IPS-NIHi7 (cell line): ENCODE measurements at regions not wholly inside any gene's neighbourhood (a gene's known extent, or its start where the extent isn't known, plus 50 kb on each side); places are given as distances from the start of the nearest gene placed in this dataset.

Experiments
- DNase-seq: peaks from one replicate; pipeline ENCODE4 v3.0.0; 2012; ENCODE audit warnings: mixed read lengths; ENCODE audit errors: extremely low spot score

DNA sequence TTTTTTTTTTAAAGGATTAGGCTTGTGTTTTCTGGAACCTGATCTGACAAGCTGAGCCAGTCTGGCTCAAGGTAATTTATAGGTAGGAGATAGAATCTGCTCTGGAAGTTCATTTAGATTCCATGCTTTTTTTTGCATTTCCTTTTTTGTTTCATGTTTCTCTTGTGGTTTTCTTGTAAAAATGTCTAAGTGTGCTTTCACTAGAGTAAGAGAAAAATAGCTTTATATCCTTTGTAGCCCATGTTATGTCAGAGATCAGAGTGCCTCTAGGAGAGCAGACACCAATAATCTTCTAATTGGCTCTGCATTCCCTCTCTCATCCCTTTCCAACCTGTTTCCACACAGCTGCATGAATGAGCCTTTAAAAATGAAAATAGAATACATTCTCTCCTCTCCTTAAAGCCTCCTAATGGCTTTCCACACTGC is 389.8 kb upstream of the KCNMB2 start:
- no peak for DNase-seq

DNA sequence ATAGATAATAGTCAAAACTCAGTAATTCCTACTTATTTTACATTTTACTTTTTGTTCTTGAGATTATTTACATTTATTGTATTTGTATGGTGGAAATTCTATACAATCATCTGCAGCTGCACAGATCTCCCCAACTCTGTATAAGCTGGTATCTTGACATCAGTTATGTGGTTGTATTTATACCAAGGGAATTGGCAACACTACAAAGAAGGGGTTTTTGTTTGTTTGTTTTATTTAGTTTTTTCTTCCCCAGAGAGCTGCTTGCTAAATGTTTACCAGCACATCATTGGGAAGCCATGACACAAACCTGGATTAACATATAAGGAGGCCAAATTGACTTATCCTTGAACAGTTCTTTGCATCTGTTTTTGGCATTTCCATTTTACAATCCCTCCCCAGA is 389.2 kb upstream of the KCNMB2 start:
- DNase-seq, result no peak

DNA sequence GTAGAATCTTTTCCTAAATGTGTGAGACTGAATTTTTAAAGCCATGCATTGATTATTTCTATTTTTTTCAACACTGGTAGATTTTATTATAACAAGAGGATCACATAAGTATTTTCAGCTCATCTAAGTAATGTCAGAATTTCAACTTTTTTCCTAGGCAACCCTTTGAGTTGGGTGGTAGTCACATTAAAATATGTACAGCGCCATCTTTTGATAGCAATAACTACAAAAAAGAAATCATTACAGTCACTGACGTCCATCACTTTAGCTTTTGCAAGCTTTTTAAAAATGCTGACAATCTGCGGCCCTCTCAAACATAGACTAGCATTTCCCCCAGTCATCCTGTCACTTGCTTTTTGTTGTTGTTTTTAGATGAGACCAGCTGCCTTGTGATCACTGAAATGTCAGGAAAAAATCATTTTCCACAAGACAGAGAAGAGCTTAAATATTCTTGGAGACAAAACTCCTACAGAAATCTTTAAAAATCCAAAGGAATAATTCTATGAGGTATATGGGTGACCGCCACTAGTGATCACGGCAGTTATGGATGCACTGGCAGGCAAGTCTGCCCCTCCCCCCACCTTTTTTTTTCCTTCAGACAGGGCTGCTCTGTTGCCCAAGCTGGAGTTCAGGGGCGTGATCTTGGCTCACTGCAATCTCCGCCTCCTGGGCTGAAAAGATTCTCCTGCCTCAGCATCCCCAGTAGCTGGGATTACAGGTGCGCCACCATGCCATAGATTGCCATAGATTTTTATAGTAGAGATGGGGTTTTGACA is 384.0 kb upstream of the KCNMB2 start:
- no peak for DNase-seq

DNA sequence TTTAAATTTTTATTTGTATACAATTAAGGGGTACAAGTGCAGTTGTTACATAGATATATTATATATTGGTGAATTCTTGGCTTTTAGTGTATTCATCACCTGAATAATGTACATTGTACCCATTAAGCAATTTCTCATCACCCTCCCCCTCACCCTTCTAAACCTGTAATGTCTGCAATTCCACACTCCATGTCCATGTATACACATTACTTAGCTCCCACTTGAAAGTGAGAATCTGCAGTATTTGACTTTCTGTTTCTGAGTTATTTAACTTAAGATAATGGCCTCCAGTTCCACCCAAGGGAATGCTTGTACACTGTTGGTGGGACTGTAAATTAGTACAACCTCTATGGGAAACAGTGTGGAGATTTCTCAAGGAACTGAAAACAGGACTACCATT is 383.2 kb upstream of the KCNMB2 start:
- DNase-seq, result no peak

DNA sequence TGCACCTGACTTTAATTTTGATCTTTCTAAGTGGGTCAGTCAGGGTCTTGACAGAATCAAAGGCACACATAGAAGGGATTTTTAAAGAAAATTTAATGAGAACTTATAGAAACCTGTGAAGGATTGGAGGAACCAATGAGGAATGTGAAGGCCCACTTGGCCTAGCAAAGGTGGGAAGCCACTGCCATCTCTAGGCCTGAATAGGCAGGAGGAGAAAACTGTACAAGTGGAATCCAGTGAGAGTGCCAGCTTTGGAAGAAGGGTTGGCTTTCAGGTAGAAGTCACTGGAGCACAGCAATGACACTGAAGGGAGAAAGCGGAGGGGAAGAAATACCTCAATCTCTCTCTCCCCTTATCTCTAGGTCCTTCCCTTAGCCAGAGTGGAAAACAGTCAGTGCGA is 380.7 kb upstream of the KCNMB2 start:
- DNase-seq, result no peak

DNA sequence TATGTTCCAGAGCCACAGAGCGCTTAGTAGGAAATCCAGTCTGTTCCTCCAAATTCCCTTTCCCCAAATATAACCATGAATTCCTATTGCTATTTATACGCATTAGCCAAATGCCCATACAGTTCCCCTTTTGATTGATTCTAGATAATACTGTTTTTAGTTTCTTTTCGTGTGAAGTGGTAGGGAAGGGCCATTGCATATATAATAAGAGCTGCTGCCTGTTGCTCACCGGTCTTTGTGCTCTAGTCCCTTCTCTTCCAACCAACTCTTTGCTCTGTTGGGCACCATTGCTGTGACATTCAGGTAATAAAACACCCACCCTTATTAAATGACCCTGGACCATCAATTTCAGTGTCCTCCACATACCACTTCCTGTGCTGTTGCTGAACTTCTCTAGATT is 379.9 kb upstream of the KCNMB2 start:
- no peak for DNase-seq

DNA sequence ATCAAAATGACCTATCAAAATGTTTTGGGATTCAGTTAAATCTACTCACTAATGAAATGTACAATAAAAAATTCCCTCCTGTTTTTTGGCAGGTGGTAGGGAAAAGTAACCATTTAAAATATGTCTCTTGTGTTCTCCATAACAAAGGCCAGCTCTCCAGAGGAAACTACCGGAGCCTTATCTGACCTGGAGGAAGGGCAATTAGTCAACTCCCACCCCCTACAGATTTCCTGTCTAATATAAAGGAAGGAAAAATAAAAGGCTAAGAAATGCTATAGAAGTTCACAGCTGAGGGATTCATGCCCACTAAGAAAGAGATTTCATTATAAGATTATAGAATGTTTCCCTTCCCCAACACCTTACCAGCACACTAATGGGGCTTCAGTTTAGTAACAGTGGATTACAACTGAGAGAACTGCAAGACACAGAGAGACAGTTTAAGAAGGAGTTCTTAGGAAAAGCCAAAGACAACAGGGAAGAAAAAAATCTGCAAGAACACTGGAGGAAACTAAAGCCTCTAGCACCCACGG is 376.5 kb upstream of the KCNMB2 start:
- peak; percentile 23 for DNase-seq

DNA sequence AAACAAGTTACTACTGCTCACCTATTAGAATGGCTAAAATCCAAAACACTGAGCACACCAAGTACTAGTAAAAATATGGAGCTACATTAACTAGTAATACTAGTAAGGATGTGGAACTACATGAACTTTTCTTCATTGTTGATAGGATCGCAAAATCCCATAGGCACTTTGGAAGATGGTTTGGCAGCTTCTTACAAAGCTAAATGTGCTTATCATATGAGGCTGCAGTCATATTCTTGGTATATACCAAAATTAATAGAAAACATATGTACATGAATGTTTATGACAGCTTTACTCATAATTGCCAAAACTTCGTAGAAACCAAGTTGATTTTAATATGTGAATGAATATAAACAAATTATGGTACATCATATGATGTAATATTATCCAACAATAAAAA is 366.8 kb upstream of the KCNMB2 start:
- DNase-seq, result no peak

DNA sequence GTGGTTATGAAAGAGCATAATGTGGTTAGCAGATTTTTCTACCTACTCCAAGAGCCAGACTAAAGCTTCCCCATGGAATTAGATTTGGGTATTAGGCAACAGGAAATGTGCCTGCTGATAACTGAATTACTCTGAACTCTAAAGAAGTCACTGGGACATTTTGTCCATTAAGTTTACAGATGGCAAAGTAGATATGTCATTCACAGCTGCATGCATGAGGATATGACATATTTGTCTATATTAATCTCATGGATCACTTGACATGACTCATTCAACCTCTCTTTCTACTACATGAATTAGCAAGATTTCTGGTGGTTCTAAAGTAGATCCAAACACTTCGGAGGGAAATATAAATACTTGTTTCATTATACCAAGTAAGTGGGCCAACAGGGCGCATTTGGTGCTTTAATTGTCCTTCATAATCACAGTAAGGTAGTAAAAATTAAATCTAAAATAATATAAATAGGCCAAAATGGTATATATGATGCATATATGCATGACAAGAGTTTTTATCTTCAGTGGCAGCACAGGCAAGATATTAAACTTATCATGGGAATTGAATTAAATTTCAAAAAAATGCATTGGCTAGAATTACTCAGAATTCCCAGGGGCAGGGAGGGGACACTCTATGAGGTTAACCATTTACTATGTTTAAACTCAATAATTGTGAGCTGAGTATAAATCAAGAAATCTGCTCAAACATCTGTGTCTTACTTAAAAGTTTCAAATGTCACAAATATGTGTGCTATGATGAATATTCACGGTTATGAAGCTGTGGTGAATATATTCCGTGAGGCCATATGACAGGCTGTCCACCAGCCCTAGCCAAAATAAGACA is 365.3 kb upstream of the KCNMB2 start:
- DNase-seq, result no peak

DNA sequence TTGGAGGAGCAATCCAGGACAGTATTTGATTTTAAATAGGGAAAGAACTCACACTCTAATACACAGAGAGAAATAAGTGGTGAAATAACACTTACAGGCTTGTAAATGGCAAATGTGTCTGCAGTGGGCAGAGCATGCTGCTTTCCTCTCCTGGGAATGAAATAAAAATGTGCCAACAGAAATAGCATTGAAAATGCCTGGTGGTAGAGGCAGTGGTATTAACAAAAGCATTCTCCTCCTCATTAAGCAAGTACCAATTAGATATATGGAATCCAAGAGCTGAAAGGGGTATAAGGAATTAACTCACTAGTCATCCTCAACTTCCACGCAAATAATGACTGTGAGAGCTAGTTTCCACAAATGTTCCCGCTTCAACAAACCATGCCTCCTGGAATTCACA is 364.1 kb upstream of the KCNMB2 start:
- DNase-seq, result no peak

DNA sequence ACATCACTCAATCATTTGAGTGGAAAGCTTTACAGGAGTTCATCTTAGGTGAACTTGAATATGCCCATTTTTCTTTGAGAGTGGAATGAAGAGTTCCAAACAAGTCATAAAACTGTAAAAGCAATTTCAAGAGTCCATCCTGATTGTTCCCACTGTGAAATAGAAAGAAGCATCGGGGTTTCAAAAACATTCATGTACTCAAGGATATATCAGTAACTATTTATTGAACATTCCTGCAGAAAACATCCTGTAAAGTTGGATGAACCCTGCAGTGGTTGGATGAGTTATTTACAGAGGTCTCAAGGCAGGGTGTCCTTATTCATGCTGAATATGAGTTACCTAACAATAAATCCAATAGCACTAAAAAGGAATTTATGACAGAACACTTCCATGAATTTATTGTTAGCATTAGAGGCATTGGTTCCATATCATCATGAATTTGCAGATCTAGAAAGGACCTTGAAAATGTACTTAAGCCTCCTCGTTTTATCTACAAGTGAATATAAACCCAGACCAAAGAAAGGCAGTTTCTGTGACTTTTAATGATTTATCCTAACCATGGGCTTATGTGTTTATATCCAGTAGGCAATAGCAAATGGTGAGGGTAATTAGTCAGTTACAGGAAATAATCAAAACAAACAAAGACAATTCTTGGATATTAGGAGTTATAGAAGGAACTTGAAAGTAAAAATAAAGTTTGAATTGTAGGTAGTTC is 361.9 kb upstream of the KCNMB2 start:
- no peak for DNase-seq

DNA sequence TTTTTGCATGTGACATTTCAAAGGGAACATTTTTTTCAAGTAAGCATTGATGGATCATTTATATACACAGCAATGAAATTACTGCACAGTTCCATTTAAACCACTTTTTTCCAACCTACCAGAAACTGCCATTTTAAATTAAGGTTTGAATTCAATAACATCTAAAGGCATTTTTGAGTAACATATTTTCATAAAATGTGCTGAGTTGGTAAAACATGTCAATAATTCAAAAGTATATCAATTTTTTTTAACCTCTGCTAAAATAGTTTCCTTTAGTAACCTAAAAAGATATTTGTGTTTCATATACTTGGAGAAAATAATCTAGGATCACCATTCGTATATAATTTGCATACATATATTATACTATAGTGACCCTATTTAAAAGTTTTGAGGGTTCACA is 355.1 kb upstream of the KCNMB2 start:
- no peak for DNase-seq

DNA sequence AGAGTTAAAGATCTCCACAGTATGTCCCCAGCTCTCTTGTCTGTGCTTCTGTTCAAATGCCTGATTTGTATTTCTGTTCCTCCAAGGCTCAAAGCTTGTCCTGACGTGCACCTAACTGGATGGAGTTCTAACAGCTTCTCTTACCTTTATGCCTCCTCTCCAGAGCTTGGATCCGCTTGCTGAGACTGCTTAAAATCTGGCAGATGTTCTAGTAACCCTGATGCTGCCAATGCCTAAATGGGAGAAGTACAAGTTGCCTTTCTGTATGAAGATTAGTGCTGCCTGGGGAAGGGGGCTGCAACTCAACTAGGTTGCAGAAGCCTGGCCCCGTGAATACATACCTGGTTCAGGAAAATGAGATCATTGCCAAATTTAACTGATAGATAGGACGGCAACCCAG is 354.5 kb upstream of the KCNMB2 start:
- DNase-seq, result no peak

DNA sequence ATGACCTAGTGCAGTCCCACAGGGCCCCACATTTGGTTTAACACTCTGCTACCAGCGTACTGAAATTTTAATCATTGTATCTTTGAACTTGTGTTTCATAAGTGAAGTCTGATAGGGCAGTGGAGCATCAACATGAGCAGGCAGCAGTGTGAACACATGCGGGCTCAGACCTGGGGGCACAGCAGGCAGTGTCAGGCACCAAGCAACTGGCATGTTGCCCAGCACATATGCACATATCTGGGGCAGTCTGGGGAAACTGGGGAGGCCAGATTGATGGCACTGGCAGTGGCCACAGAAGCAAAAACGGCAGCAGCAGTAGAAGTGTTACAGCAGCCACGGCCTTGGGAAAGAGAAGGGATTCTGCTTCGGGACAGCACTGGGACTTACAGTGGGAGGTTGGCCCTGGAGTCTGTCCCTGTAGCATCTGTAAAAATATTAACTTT is 353.9 kb upstream of the KCNMB2 start:
- no peak for DNase-seq

DNA sequence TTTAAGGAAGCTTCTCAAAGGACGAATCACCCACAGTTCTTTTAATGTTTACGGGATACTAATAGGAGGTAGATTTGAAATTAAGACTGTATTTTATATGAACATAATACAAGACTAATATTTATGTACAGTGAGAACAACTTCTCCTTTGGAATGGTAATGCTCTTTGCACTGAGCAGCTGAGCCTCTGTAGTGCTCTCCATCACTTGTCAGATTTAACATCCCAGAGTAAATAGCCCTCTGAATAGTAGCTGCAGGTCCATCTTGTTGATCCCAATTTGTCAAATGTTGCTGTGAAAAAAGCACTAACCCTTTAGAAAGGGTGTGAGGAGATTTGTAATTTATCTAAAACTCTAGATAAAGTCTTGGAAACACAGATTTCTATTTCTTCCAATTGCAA is 351.4 kb upstream of the KCNMB2 start:
- no peak for DNase-seq

DNA sequence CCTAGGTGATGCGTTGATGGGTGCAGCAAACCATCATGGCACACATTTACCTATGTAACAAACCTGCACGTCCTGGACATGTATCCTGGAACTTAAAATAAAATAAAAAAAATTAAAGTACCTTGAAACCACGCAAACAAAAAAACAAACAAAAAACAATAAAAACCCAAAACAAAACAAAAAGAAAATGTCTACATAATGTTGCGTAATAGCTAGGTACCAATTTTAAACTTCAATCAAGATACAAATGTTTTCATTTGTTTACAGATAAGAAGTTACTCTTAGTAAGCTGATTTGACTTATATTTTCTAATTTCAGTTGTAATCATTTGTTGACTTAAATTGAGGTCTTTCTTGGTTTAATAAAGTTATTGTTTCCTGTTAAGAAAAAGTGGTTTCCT is 349.6 kb upstream of the KCNMB2 start:
- DNase-seq, result no peak

DNA sequence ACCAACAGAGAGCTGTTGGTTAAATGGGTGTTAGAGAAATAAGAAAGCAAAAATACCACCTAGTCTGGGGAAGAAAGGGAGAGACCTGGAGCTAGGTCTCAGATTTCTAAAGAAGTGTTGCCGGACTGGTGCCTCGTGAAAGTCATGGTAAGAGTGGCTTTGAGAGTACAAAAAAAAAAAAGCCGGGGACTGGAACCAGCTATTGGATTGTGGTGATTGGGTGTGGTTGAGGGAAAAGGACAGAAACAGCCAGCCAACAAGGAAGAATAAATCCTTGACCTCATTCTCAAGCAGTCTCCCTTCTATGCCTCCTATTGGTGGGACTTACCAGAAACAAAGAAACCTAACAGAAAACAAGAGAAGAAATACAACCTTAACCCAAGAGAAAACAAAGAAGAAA is 346.4 kb upstream of the KCNMB2 start:
- peak; percentile 14 for DNase-seq

DNA sequence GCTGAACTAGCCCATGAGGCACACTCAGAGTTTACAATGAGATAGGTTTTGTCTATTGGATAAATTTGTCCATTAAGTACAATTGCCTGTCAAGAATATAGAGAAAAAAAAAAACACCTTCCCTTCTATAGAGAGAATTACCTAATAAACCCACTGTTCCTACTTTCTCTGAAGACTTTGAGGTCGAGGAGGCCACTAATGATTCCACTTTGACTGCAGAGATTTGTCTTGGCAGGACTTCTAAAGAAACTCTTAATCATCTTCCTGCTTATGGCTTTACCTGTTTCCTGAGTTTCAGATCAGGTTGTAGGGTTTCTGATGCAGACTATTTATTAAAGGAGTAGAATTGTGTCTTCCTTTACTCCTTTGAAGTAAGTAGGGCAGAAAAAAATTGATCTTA is 342.4 kb upstream of the KCNMB2 start:
- no peak for DNase-seq

DNA sequence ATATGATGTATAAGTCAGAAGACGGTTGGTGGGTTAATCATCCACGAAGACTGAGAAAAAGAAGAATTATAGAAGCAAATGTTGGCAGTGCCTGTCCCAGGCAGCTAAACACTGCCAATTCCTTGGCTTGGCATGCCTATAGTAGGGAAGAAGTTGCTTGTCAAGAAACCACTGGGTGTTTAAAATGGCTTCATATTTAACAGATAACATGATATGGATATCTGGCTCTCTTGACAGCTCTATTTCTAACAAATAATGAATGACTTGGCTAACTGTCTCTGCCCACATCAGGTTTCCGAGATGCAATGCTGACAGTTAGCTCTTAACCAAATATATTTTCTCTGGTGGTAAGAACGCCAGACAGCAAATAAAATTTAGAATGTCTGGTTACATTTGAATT is 341.7 kb upstream of the KCNMB2 start:
- no peak for DNase-seq

DNA sequence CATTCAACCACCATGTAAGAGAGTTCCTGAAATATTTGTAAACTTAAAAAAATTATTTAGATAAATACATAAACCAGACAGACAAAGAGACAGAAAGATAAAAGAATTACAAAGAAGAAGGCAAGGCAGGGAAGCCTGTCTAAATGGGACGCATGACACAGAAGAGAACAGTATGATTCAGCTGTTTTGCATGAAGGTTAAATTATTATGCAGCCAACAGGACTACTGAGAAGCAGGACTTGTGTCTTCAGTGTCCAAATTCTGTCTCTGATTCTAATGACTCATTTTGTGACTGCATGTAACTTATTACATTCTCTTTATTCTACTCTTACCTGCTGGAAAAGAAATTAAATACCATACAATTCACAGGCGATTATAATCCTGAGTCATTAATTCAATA is 340.4 kb upstream of the KCNMB2 start:
- no peak for DNase-seq

DNA sequence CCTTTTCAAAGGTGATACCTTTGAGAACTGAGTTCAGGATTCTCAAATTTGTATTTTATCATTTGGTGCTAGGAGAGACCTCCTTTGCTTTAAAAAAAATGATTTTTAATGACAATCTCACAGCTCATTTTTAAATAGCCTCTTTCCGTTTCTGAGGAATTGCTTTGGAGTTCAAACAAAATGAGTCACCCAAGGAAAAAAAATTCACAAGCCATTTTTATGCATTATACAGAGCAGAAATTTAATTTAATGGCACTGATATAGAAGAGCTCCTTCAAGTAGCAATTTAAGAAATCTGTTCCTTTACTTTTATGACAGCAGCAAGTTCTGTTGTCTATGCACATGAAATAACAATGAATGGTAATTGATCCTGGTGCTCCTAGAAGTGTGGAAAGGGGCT is 337.9 kb upstream of the KCNMB2 start:
- DNase-seq, result no peak

DNA sequence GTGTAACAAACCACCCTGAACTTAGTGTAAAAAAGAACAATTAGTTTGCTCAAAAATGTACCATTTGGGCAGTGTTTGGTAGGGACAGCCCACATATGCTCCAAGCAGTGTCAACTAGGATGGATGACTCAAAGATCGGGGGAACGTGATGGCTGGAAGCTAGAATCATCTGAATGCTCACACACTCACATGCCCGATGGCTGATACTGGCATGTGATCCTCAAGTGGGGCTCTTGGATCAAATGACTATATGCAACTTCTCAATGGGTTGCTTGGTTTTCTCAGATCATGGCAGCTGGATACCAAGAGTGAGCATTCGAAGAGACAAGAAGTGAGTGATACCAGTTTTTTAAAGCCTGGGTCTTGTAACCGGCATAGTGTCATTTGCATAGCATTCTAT is 335.9 kb upstream of the KCNMB2 start:
- DNase-seq, result no peak
